Fibroblast of the aortic adventitia (primary cell): ENCODE measurements at regions not wholly inside any gene's neighbourhood (a gene's known extent, or its start where the extent isn't known, plus 50 kb on each side); places are given as distances from the start of the nearest gene placed in this dataset.

Experiments
- DNase-seq: peaks from one replicate; pipeline ENCODE4 v3.0.0-alpha.2; 2010; ENCODE audit warnings: low read depth
- H3K4me3 ChIP-seq: 2 replicates; pipeline ENCODE4 v1.5.1; 2011; ENCODE audit warnings: low read depth, mild to moderate bottlenecking, control low read depth, low read length, moderate library complexity
- CTCF ChIP-seq: IDR thresholded peaks from 2 replicates; pipeline ENCODE4 v1.5.1; 2011; ENCODE audit warnings: mild to moderate bottlenecking, low read length, control low read depth, inconsistent platforms; ENCODE audit not compliant: insufficient read depth

- H3K4me3 ChIP-seq = no peak overlapping the region
- peak; percentile 4 for DNase-seq
- no peak for TF ChIP-seq CTCF
Measured at GRCh38 chr5:107783551-107783950, 112.8 kb upstream of the EFNA5 start.

GRCh38 chr5:107782561-107783169 lies 111.9 kb upstream of the EFNA5 start:
- no peak overlapping the region for H3K4me3 ChIP-seq
- DNase-seq = no peak
- TF ChIP-seq CTCF = no peak

GRCh38 chr5:107781451-107781850 lies 110.7 kb upstream of the EFNA5 start:
- no peak overlapping the region for H3K4me3 ChIP-seq
- no peak for TF ChIP-seq CTCF
- no peak for DNase-seq

GRCh38 chr5:107779437-107779836 lies 108.7 kb upstream of the EFNA5 start:
- DNase-seq = no peak
- no peak overlapping the region for H3K4me3 ChIP-seq
- no peak for TF ChIP-seq CTCF

GRCh38 chr5:107778647-107779046 lies 107.9 kb upstream of the EFNA5 start:
- DNase-seq = no peak

GRCh38 chr5:107776922-107777740 lies 106.4 kb upstream of the EFNA5 start:
- DNase-seq = no peak
- no peak for TF ChIP-seq CTCF
- no peak overlapping the region for H3K4me3 ChIP-seq

More at GRCh38 chr5:107778647-107779046, 107.9 kb upstream of the EFNA5 start:
- no peak overlapping the region for H3K4me3 ChIP-seq
- TF ChIP-seq CTCF = no peak
